GM21717 (cell line): ENCODE measurements at regions not wholly inside any gene's neighbourhood (a gene's known extent, or its start where the extent isn't known, plus 50 kb on each side); places are given as distances from the start of the nearest gene placed in this dataset.

ENCODE experiments used
- ATAC-seq: cut with Tn5 transposase; IDR thresholded peaks from one replicate; pipeline ENCODE4 v1.9.1; 2021; ENCODE audit warnings: mild to moderate bottlenecking, moderate library complexity; ENCODE audit not compliant: unreplicated experiment

- no peak for ATAC-seq
Measured at GRCh38 chrX:21056622-21057021, 317.6 kb upstream of the CNKSR2 start.

DNA sequence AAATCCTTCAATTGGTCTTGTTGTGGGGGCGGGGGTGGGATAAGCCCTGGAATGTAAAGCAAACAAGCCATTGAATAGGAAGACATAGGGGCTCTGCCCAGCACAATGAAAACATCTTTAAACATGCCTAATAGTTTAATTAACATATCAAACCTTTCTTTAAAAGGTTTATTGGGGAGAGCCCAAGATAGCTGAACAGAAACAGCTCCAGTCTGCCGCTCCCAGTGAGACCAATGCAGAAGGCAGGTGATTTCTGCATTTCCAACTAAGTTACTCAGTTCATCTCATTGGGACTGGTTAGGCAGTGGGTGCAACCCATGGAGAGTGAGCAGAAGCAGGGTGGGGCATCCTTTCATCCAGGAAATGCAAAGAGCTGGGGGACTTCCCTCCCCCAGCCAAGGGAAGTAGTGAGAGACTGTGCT lies 327.2 kb upstream of the CNKSR2 start:
- ATAC-seq = no peak

GRCh38 chrX:21014326-21014725 lies 359.9 kb upstream of the CNKSR2 start:
- ATAC-seq = no peak

DNA sequence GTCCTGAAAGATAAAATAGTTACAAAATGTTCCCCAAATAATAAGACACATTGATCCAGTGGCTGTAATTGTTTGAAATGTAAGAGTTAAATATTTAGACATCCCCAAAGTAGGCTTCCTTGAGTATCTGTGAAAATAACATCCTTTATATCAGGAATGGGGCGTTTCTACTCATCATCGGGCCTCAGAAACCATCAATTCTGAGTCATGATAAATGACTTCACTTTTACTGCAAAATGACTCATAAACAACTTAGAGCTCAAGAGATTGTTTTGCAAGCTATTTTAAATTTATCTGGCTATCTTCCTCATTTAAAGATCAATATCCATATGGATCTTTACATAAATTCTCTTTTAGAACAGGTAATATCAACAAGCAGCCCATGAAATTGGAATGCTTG lies 369.4 kb upstream of the CNKSR2 start:
- no peak for ATAC-seq

DNA sequence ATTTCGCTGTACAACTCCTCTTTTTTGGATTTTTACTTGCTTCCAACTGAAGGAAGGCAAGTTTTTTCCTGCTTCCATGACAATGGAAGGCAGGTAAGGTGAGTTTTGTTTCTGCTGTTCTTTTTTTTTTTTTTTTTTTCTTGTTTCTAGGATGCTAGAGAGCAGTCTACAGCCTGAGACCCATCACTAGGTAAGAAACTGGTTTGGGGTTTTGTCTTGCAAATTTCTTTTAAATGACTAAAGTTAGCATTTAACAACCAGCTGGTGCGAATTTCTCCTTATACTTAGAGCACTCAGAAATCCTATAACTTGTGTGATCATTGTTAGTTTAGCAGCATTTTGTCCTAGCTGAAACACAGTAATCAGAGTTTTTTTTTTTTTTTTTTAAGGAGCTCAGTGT lies 378.4 kb upstream of the CNKSR2 start:
- ATAC-seq = no peak

- no peak for ATAC-seq
Measured at GRCh38 chrX:20989361-20989760, 384.9 kb upstream of the CNKSR2 start.

GRCh38 chrX:20988804-20989203 lies 385.4 kb upstream of the CNKSR2 start:
- no peak for ATAC-seq

DNA sequence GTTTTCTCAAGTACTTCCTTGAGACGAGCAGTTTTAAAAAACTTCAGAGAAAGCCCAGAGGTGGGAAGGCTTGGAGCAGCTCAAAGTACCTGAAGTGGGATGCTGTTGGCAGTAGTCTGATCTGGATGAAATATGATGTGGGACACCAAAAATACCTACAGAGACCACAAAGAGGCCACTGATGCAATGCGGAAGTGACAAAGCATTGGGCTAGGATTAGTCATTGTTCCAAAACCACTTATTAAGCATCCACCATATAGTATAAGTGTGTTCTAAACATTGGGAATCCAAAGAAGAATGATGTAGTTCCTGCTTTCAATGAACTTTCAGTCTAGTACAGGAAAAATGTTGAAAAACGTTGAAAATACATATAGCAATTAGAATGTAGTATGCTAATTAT lies 386.1 kb upstream of the CNKSR2 start:
- ATAC-seq = no peak

- ATAC-seq = no peak
Measured at GRCh38 chrX:20980426-20980825, 393.8 kb upstream of the CNKSR2 start.

GRCh38 chrX:20974326-20974725 lies 399.9 kb upstream of the CNKSR2 start:
- no peak for ATAC-seq

DNA sequence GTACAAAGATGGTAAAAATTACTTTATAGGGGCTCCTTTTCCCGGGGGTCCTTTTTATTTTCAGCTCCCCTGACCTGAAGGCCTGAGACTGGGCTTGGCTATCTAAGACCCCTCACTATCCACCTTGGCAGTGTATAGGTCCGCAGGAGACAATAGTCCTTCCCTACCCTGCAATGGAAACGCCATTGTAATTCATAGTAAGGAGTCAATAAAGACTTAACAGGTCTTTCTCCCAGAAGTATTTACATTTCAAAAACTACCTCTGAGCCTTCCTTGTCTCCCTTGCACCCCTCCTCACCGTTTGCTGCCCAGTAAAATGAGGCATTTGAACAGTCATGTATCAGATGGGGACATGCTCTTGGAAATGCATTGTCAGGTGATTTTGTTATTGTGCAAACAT lies 401.2 kb upstream of the CNKSR2 start:
- ATAC-seq = no peak

- no peak for ATAC-seq
Measured at GRCh38 chrX:20971250-20971649, 403.0 kb upstream of the CNKSR2 start.

DNA sequence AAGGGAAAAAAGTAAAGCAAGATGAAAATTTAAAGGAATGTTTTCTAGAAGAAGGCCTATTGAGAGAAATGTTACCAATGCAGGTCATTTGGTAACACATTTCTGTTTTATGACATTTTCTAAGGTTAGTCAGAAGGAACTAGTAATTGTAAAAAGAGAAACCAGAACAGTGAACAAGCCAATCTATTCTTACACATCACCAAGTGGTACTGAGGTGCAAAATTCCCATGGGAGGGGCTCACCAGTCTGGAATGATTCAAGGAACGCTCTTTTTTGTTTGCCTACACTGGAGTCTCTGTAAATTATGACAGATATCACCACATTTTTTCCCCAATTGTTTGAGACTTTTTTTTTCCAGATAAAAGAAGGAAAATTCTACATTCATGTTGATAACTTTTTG lies 404.7 kb upstream of the CNKSR2 start:
- ATAC-seq = no peak

GRCh38 chrX:20968996-20969395 lies 405.2 kb upstream of the CNKSR2 start:
- ATAC-seq = no peak

GRCh38 chrX:20967725-20968124 lies 406.5 kb upstream of the CNKSR2 start:
- ATAC-seq = no peak

DNA sequence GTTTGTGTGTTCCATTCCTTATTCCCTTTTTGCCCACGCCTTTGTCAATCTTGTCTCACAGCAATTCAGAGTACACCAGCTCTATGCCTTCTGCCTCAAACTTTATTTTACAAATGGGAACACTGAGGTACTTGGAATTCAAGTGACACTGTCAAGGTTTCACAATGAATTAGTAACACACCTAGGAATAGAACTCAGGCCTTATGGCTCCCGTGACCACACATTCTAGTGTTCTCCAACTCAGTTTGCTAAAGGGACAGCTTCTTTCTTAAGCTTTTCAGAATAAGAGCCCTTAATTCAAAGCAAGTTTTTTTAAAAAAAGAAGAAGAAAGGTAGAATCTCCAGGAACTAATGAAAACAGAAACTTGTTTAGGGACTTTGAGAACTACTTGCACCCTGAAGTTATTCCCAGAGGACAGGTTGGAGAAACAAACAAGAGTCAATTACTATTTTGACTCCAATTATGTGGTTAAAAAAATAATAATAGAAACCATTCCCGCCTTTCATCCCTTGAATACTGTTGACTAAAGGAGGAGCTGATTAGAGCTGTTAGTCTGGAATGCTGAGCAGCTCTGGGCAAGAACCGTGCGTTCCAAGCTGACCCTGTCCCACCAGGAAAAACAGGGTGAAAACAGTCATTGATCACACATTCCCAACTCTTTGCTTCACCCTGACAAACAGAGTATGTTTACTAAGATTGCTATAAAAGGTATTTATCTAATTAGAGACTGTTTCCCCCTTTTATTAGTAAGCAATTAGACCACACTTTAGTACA lies 408.8 kb upstream of the CNKSR2 start:
- ATAC-seq = no peak

DNA sequence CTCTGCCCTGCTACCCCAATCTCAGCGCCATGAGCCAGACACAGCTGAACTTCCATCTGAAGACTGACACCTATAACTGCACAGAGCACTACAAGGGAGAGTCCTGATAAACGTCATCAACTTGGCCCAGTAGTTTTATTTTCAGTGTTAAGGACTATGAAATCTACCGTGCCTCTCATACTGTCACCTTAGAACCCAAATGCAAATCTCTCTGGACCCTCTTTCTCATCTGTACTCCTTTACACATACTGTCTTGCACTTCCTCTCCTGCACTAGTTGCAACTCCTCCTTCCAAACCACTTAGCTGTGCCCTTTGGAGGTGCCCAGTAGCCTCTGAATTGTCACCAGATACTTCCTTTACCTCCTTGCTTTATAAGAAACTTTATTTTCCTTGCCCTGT lies 420.2 kb upstream of the CNKSR2 start:
- ATAC-seq = no peak

DNA sequence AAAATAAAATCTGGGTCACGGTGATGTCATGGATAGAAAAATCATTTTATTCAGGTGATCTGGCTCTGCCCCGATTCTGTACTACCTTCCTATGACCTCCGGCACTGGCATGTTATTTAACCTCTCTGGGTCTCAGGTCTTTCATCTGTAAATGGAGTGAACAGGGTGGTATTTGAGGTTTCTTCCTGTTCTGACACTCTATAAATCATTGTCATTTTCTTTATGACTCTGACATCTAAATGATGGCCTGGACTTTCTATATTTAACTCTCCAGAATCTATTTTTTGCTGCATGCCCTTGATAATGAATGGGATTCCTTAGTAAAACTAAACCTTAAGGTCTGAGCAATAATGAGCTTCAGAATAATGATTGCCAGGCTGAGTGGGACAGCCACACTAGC lies 422.0 kb upstream of the CNKSR2 start:
- no peak for ATAC-seq

- no peak for ATAC-seq
Measured at GRCh38 chrX:20951016-20951810, 423.0 kb upstream of the CNKSR2 start.

DNA sequence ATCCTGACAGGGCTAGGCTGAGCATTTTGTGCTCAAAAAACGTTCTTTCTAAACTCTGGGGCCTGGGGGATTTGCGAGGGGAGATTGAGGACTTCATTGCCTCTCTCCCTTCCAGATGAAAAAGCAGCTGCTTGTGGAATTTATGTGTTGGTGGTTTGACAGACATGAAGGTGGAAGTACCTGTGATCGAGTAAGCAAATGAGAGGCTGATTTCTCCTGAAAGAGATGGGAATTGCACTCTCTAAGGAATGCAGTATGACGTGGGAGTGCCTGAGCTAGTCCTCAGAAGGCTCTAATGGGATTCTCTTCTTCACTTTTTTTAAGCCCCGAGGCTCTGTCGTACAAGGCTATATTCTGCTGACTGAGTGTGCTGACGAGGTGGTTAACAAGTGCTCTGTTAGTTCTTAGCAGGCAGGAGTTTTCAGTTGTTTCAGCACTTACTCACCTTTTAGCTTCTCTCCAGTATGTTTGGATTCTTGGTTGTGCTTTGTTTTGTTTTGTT lies 426.8 kb upstream of the CNKSR2 start:
- no peak for ATAC-seq

- ATAC-seq = no peak
Measured at GRCh38 chrX:20913760-20914159, 460.5 kb upstream of the CNKSR2 start.

DNA sequence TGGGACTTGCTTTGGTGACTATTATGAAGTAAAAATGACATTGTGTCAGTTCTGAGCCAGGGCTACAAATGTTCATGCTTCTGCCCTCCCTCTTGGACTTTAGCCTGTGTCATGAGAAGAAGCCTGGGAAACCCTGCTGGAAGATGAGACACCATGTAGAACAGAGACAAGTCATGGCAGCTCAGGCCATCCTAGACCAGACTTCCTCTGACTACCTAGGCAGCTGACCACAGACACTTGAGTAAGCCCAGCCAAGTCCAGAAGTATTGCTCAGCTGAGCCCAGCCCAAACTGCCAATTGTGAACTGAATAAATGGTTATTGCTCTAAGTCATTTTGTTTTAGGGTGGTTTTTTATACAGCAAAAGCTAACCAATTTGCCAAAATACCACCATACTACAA lies 467.6 kb upstream of the CNKSR2 start:
- ATAC-seq = no peak
